HG02981 (cell line): ENCODE measurements at regions not wholly inside any gene's neighbourhood (a gene's known extent, or its start where the extent isn't known, plus 50 kb on each side); places are given as distances from the start of the nearest gene placed in this dataset.
"Not testable (repeated sequence)": the region's sequence is repeated elsewhere in the genome, so short reads cannot be mapped to it uniquely, and the experiment has no call there.

Experiments
- ATAC-seq: cut with Tn5 transposase; IDR thresholded peaks from one replicate; pipeline ENCODE4 v1.9.1; 2021; ENCODE audit warnings: mild to moderate bottlenecking, moderate library complexity; ENCODE audit not compliant: unreplicated experiment

- ATAC-seq: no peak
Measured at GRCh38 chr12:131529196-131530040, 181.5 kb upstream of the SFSWAP start.

GRCh38 chr12:131530041-131530332 lies 180.9 kb upstream of the SFSWAP start:
- no peak for ATAC-seq

- ATAC-seq: no peak
Measured at GRCh38 chr12:131530422-131530821, 180.5 kb upstream of the SFSWAP start.

GRCh38 chr12:131533139-131533538 lies 177.8 kb upstream of the SFSWAP start:
- no peak for ATAC-seq

GRCh38 chr12:131535779-131536178 lies 175.1 kb upstream of the SFSWAP start:
- no peak for ATAC-seq

- no peak for ATAC-seq
Measured at GRCh38 chr12:131536337-131536736, 174.6 kb upstream of the SFSWAP start.

- no peak for ATAC-seq
Measured at GRCh38 chr12:131536766-131537165, 174.1 kb upstream of the SFSWAP start.

- no peak for ATAC-seq
Measured at GRCh38 chr12:131537267-131537958, 173.5 kb upstream of the SFSWAP start.

- ATAC-seq: no peak
Measured at GRCh38 chr12:131539381-131539780, 171.5 kb upstream of the SFSWAP start.

GRCh38 chr12:131540138-131540623 lies 170.7 kb upstream of the SFSWAP start:
- ATAC-seq: no peak

GRCh38 chr12:131541512-131541911 lies 169.4 kb upstream of the SFSWAP start:
- not testable (repeated sequence) for ATAC-seq

- ATAC-seq: no peak
Measured at GRCh38 chr12:131542351-131542750, 168.5 kb upstream of the SFSWAP start.

- no peak for ATAC-seq
Measured at GRCh38 chr12:131543040-131543439, 167.8 kb upstream of the SFSWAP start.

- no peak for ATAC-seq
Measured at GRCh38 chr12:131547555-131547954, 163.3 kb upstream of the SFSWAP start.

- no peak for ATAC-seq
Measured at GRCh38 chr12:131550121-131550520, 160.8 kb upstream of the SFSWAP start.

- no peak for ATAC-seq
Measured at GRCh38 chr12:131551675-131552491, 159.0 kb upstream of the SFSWAP start.

- ATAC-seq: no peak
Measured at GRCh38 chr12:131552492-131552863, 158.4 kb upstream of the SFSWAP start.

GRCh38 chr12:131553096-131553777 lies 157.7 kb upstream of the SFSWAP start:
- no peak for ATAC-seq

GRCh38 chr12:131555197-131555846 lies 155.6 kb upstream of the SFSWAP start:
- ATAC-seq: no peak

GRCh38 chr12:131555866-131556265 lies 155.0 kb upstream of the SFSWAP start:
- ATAC-seq: no peak
